ENCODE measurements at regions not wholly inside any gene's neighbourhood (a gene's known extent, or its start where the extent isn't known, plus 50 kb on each side); places are given as distances from the start of the nearest gene placed in this dataset.

- no peak overlapping the region for H3K4me3 ChIP-seq (ENCODE audit: low read length in 3 of 3)
- no peaks in the 10 kb centered on the region for H3K4me1 ChIP-seq (ENCODE audit: control insufficient read depth in 2 of 3, insufficient read depth in 2 of 3, low read depth in 1 of 3, low read length in 3 of 3)
- intact Hi-C loops (cut with DNase I): no loop called here
- TF ChIP-seq, protein P1, sequence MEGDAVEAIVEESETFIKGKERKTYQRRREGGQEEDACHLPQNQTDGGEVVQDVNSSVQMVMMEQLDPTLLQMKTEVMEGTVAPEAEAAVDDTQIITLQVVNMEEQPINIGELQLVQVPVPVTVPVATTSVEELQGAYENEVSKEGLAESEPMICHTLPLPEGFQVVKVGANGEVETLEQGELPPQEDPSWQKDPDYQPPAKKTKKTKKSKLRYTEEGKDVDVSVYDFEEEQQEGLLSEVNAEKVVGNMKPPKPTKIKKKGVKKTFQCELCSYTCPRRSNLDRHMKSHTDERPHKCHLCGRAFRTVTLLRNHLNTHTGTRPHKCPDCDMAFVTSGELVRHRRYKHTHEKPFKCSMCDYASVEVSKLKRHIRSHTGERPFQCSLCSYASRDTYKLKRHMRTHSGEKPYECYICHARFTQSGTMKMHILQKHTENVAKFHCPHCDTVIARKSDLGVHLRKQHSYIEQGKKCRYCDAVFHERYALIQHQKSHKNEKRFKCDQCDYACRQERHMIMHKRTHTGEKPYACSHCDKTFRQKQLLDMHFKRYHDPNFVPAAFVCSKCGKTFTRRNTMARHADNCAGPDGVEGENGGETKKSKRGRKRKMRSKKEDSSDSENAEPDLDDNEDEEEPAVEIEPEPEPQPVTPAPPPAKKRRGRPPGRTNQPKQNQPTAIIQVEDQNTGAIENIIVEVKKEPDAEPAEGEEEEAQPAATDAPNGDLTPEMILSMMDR (IDR thresholded peaks at IDR 0.05; ENCODE audit: borderline replicate concordance, extremely low read depth, insufficient read depth): no peak
- FAIRE-seq: no peak
- no peaks in the 10 kb centered on the region for H3K36me3 ChIP-seq (ENCODE audit: control insufficient read depth in 2 of 3, insufficient read depth in 3 of 3, low read length in 3 of 3)
- no peak overlapping the region for H3K9ac ChIP-seq (ENCODE audit: low read length in 3 of 3)
- no peaks in the 10 kb centered on the region for H3K9me3 ChIP-seq (ENCODE audit: control insufficient read depth in 2 of 3, insufficient read depth in 1 of 3, low read length in 3 of 3)
- no peak for DNase-seq
- H3K27me3 ChIP-seq (ENCODE audit: control insufficient read depth, insufficient read depth, low read length): no peaks in the 10 kb centered on the region
- H3K27ac ChIP-seq (ENCODE audit: low read depth in 2 of 2, low read length in 2 of 2): no peak overlapping the region
These were observed 255.5 kb downstream of the KCTD12 start for GRCh38 chr13:76630629-76631230.

DNA sequence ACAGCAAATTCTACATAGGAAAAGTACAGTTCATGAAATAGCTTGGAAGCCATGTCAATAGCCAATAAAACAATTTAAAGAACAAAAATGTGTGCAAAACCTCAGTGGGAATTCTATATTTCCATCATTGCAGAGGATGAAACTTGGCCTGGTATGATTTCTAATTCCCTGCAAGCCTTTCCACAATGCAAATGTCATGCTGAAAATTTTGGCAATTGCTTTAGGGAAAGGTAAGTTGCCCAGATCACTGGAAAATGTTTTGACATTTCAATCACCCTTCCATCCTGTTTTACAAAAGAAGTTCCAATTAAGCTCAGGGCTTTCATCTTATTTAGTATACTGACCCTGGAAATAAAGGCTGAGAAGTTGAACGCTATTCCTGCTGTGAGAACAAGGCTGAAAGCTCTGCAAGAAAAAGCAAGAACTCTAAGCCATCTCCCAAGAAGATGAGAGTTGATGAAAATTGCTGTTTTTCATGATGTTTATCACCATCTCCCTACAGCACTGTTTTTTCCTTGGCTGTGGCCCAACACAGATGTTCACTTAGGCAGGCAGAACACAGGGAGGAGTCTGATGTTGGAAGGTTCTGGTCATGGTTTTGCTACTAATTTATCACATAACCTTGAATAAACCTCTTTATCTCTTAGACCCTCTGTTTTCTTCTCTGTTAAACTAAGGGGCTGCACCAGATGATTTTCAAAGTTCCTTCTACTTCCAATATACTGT lies 263.7 kb downstream of the KCTD12 start:
- Histone ChIP-seq H3K36me3 (ENCODE audit: control insufficient read depth in 2 of 3, insufficient read depth in 3 of 3, low read length in 3 of 3) (no peaks in the 10 kb centered on the region), H3K9ac (ENCODE audit: low read length in 3 of 3) (no peak overlapping the region), H3K9me3 (ENCODE audit: control insufficient read depth in 2 of 3, insufficient read depth in 1 of 3, low read length in 3 of 3) (no peaks in the 10 kb centered on the region), H3K27me3 (ENCODE audit: control insufficient read depth, insufficient read depth, low read length) (no peaks in the 10 kb centered on the region), H3K4me1 (ENCODE audit: control insufficient read depth in 2 of 3, insufficient read depth in 2 of 3, low read depth in 1 of 3, low read length in 3 of 3) (no peaks in the 10 kb centered on the region), H3K4me3 (ENCODE audit: low read length in 3 of 3) (no peak overlapping the region), H3K27ac (ENCODE audit: low read depth in 2 of 2, low read length in 2 of 2) (no peak overlapping the region)
- DNase-seq (no peak), FAIRE-seq (no peak)
- intact Hi-C loops (cut with DNase I): no loop called here
- TF ChIP-seq, protein P1 (IDR thresholded peaks at IDR 0.05; ENCODE audit: borderline replicate concordance, extremely low read depth, insufficient read depth): no peak

GRCh38 chr13:76621705-76622104 lies 264.5 kb downstream of the KCTD12 start:
- TF ChIP-seq, protein P1 (IDR thresholded peaks at IDR 0.05; ENCODE audit: borderline replicate concordance, extremely low read depth, insufficient read depth): no peak

More at GRCh38 chr13:76621705-76622104, 264.5 kb downstream of the KCTD12 start:
- no peak for FAIRE-seq
- no peak overlapping the region for H3K4me3 ChIP-seq (ENCODE audit: low read length in 3 of 3)
- no peaks in the 10 kb centered on the region for H3K9me3 ChIP-seq (ENCODE audit: control insufficient read depth in 2 of 3, insufficient read depth in 1 of 3, low read length in 3 of 3)
- H3K36me3 ChIP-seq (ENCODE audit: control insufficient read depth in 2 of 3, insufficient read depth in 3 of 3, low read length in 3 of 3): no peaks in the 10 kb centered on the region
- no peaks in the 10 kb centered on the region for H3K4me1 ChIP-seq (ENCODE audit: control insufficient read depth in 2 of 3, insufficient read depth in 2 of 3, low read depth in 1 of 3, low read length in 3 of 3)
- H3K9ac ChIP-seq (ENCODE audit: low read length in 3 of 3): no peak overlapping the region
- intact Hi-C loops (cut with DNase I): no loop called here
- no peaks in the 10 kb centered on the region for H3K27me3 ChIP-seq (ENCODE audit: control insufficient read depth, insufficient read depth, low read length)
- no peak for DNase-seq
- no peak overlapping the region for H3K27ac ChIP-seq (ENCODE audit: low read depth in 2 of 2, low read length in 2 of 2)

Data from kidney (tissue), 13 donors.